Hepatocyte (in vitro differentiated cells): ENCODE measurements at regions not wholly inside any gene's neighbourhood (a gene's known extent, or its start where the extent isn't known, plus 50 kb on each side); places are given as distances from the start of the nearest gene placed in this dataset.

ENCODE experiments used
- DNase-seq: peaks from one replicate; pipeline ENCODE4 v3.0.0-alpha.2; 2016; ENCODE audit warnings: low spot score
- H2AFZ ChIP-seq: fragments of 200-600 bp; sonication (generic); 2 replicates; pipeline ENCODE4 v1.6.0; 2016; ENCODE audit warnings: antibody characterized with exemption, mild to moderate bottlenecking
- H3K27ac ChIP-seq: fragments of 200-600 bp; sonication (generic); 2 replicates; pipeline ENCODE4 v1.5.1; 2016; ENCODE audit warnings: mild to moderate bottlenecking
- H3K27me3 ChIP-seq: fragments of 200-600 bp; sonication (generic); 2 replicates; pipeline ENCODE4 v1.6.1; 2016
- H3K36me3 ChIP-seq: fragments of 200-600 bp; sonication (generic); replicated peaks from 2 replicates; pipeline ENCODE4 v1.5.1; 2016; ENCODE audit warnings: low read depth; ENCODE audit not compliant: insufficient read depth
- H3K4me1 ChIP-seq: fragments of 200-600 bp; sonication (generic); 2 replicates; pipeline ENCODE4 v1.5.1; 2016; ENCODE audit warnings: mild to moderate bottlenecking, moderate library complexity; ENCODE audit not compliant: insufficient read depth
- H3K4me2 ChIP-seq: fragments of 200-600 bp; sonication (generic); 2 replicates; pipeline ENCODE4 v1.6.0; 2016
- H3K4me3 ChIP-seq: fragments of 200-600 bp; sonication (generic); 2 replicates; pipeline ENCODE4 v1.5.1; 2016; ENCODE audit warnings: mild to moderate bottlenecking
- H3K79me2 ChIP-seq: fragments of 200-600 bp; sonication (generic); 2 replicates; pipeline ENCODE4 v1.6.0; 2017; ENCODE audit warnings: mild to moderate bottlenecking
- H3K9me2 ChIP-seq: fragments of 200-600 bp; sonication (generic); replicated peaks from 2 replicates; pipeline ENCODE4 v1.6.0; 2017; ENCODE audit warnings: mild to moderate bottlenecking; ENCODE audit not compliant: insufficient read depth
- H3K9me3 ChIP-seq: fragments of 200-600 bp; sonication (generic); 2 replicates; pipeline ENCODE4 v1.5.1; 2016; ENCODE audit warnings: low read depth, mild to moderate bottlenecking
- H4K20me1 ChIP-seq: fragments of 200-600 bp; sonication (generic); 2 replicates; pipeline ENCODE4 v1.6.0; 2016; ENCODE audit warnings: mild to moderate bottlenecking; ENCODE audit not compliant: insufficient read depth, poor library complexity, severe bottlenecking
- EZH2 ChIP-seq: fragments of 200-600 bp; sonication (generic); IDR thresholded peaks from 2 replicates; pipeline ENCODE4 v1.6.1; 2016; ENCODE audit warnings: antibody characterized with exemption, mild to moderate bottlenecking, borderline replicate concordance
- EZH2phosphoT487 ChIP-seq: fragments of 200-600 bp; sonication (generic); IDR thresholded peaks from one replicate; pipeline ENCODE4 v1.6.1; 2018; ENCODE audit warnings: antibody characterized with exemption, mild to moderate bottlenecking, low read depth, moderate library complexity; ENCODE audit not compliant: unreplicated experiment, severe bottlenecking
- WGBS: methylation state at CpG from one replicate; pipeline ENCODE4 v1.1.6; 2016; ENCODE audit warnings: low lambda C conversion rate; ENCODE audit errors: missing lambda C conversion rate; 5-methylcytosine and 5-hydroxymethylcytosine counted together
- TF ChIP-seq, protein P1 (sequence below): fragments of 200-600 bp; sonication (generic); IDR thresholded peaks from 2 replicates; pipeline ENCODE4 v1.5.1; 2016; ENCODE audit warnings: antibody characterized with exemption, mild to moderate bottlenecking; ENCODE audit not compliant: poor library complexity

- DNase-seq, result no peak
- WGBS, result 79% methylated on average over 6 of the region's 6 CpGs
- no peaks in the 10 kb centered on the region for H3K9me2 ChIP-seq
- TF ChIP-seq, protein P1, sequence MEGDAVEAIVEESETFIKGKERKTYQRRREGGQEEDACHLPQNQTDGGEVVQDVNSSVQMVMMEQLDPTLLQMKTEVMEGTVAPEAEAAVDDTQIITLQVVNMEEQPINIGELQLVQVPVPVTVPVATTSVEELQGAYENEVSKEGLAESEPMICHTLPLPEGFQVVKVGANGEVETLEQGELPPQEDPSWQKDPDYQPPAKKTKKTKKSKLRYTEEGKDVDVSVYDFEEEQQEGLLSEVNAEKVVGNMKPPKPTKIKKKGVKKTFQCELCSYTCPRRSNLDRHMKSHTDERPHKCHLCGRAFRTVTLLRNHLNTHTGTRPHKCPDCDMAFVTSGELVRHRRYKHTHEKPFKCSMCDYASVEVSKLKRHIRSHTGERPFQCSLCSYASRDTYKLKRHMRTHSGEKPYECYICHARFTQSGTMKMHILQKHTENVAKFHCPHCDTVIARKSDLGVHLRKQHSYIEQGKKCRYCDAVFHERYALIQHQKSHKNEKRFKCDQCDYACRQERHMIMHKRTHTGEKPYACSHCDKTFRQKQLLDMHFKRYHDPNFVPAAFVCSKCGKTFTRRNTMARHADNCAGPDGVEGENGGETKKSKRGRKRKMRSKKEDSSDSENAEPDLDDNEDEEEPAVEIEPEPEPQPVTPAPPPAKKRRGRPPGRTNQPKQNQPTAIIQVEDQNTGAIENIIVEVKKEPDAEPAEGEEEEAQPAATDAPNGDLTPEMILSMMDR, result no peak
- TF ChIP-seq EZH2phosphoT487, result no peak
- TF ChIP-seq EZH2, result no peak
- H3K4me1 ChIP-seq, result peaks cover 9% of the 10 kb centered on the region
- H3K27me3 ChIP-seq, result peaks cover 12% of the 10 kb centered on the region
- no peak overlapping the region for H3K4me3 ChIP-seq
- H3K36me3 ChIP-seq, result no peaks in the 10 kb centered on the region
- H4K20me1 ChIP-seq, result no peaks in the 10 kb centered on the region
- no peak overlapping the region for H2AFZ ChIP-seq
- no peaks in the 10 kb centered on the region for H3K79me2 ChIP-seq
- H3K9me3 ChIP-seq, result no peaks in the 10 kb centered on the region
- H3K4me2 ChIP-seq, result no peak overlapping the region
- no peak overlapping the region for H3K27ac ChIP-seq
Measured at GRCh38 chr2:88345842-88346241, 106.7 kb downstream of the FOXI3 start.

- Histone ChIP-seq H2AFZ (no peak overlapping the region), H3K27ac (no peak overlapping the region), H3K27me3 (no peaks in the 10 kb centered on the region), H3K4me1 (no peaks in the 10 kb centered on the region), H3K9me3 (no peaks in the 10 kb centered on the region), H3K9me2 (no peaks in the 10 kb centered on the region), H3K4me2 (no peak overlapping the region), H3K4me3 (no peak overlapping the region), H4K20me1 (no peaks in the 10 kb centered on the region), H3K79me2 (no peaks in the 10 kb centered on the region), H3K36me3 (no peaks in the 10 kb centered on the region)
- no peak for DNase-seq
- TF ChIP-seq EZH2 (no peak), EZH2phosphoT487 (no peak)
- TF ChIP-seq, protein P1, result no peak
- WGBS, result 88% methylated on average over 4 of the region's 4 CpGs
Measured at GRCh38 chr2:88342749-88343148, 109.7 kb downstream of the FOXI3 start.

- no peaks in the 10 kb centered on the region for H4K20me1 ChIP-seq
- WGBS, result 87% methylated on average over 3 of the region's 3 CpGs
- H3K79me2 ChIP-seq, result no peaks in the 10 kb centered on the region
- H3K27me3 ChIP-seq, result no peaks in the 10 kb centered on the region
- H3K4me2 ChIP-seq, result no peak overlapping the region
- H3K36me3 ChIP-seq, result no peaks in the 10 kb centered on the region
- no peaks in the 10 kb centered on the region for H3K9me3 ChIP-seq
- no peak overlapping the region for H3K4me3 ChIP-seq
- H3K27ac ChIP-seq, result no peak overlapping the region
- DNase-seq, result no peak
- no peaks in the 10 kb centered on the region for H3K4me1 ChIP-seq
- no peak overlapping the region for H2AFZ ChIP-seq
- no peaks in the 10 kb centered on the region for H3K9me2 ChIP-seq
- TF ChIP-seq EZH2, result no peak
Measured at GRCh38 chr2:88334418-88334817, 118.1 kb downstream of the FOXI3 start.

GRCh38 chr2:88331239-88331638 lies 121.3 kb downstream of the FOXI3 start:
- DNase-seq, result no peak
- TF ChIP-seq EZH2phosphoT487 (no peak), EZH2 (no peak)
- TF ChIP-seq, protein P1, result no peak
- Histone ChIP-seq H4K20me1 (no peaks in the 10 kb centered on the region), H2AFZ (no peak overlapping the region), H3K4me3 (no peak overlapping the region), H3K9me2 (no peaks in the 10 kb centered on the region), H3K4me2 (no peak overlapping the region), H3K27me3 (no peaks in the 10 kb centered on the region), H3K36me3 (no peaks in the 10 kb centered on the region), H3K79me2 (no peaks in the 10 kb centered on the region), H3K27ac (no peak overlapping the region), H3K4me1 (no peaks in the 10 kb centered on the region), H3K9me3 (no peaks in the 10 kb centered on the region)
- WGBS, result 77% methylated on average over 1 of the region's 1 CpG
